Stimulated activated effector memory CD8-positive, alpha-beta T cell treated with anti-CD3 and anti-CD28 coated beads, Interleukin-12 subunit alpha, Interleukin-12 subunit beta, amount 100 ng/mL, for 72 hours (primary cell): ENCODE measurements at regions not wholly inside any gene's neighbourhood (a gene's known extent, or its start where the extent isn't known, plus 50 kb on each side); places are given as distances from the start of the nearest gene placed in this dataset.
A peak's percentile ranks its signal among the peaks of the same experiment; 100 is the strongest.

Experiments used
- ATAC-seq: fragments of 150-1000 bp; cut with Tn5 transposase; 2 replicates; pipeline ENCODE4 v1.10.0; 2021
- DNase-seq, 2 donors: peaks; one replicate each; pipeline ENCODE4 v3.0.0; 2021 to 2022; ENCODE audit warnings: low spot score in 2 of 2
- H3K27ac Mint-ChIP-seq: one replicate; pipeline ENCODE4 v1.8.0; 2022; ENCODE audit warnings: mild to moderate bottlenecking, mixed read lengths
- H3K36me3 Mint-ChIP-seq: one replicate; pipeline ENCODE4 v1.8.0; 2022; ENCODE audit warnings: mild to moderate bottlenecking, mixed read lengths
- H3K4me1 Mint-ChIP-seq: one replicate; pipeline ENCODE4 v1.8.0; 2022; ENCODE audit warnings: mixed read lengths
- H3K4me3 Mint-ChIP-seq: one replicate; pipeline ENCODE4 v1.8.0; 2022; ENCODE audit warnings: mild to moderate bottlenecking, mixed read lengths
- H3K9me3 Mint-ChIP-seq: one replicate; pipeline ENCODE4 v1.8.0; 2022; ENCODE audit warnings: mixed read lengths

GRCh38 chr13:27673911-27674310 lies 52.2 kb downstream of the POLR1D start:
- no peak for ATAC-seq
- no peaks in the 10 kb centered on the region for H3K36me3 Mint-ChIP-seq
- no peak overlapping the region for H3K27ac Mint-ChIP-seq
- H3K9me3 Mint-ChIP-seq, result no peaks in the 10 kb centered on the region
- no peaks in the 10 kb centered on the region for H3K4me1 Mint-ChIP-seq
- no peak for DNase-seq
- no peak overlapping the region for H3K4me3 Mint-ChIP-seq

- no peak overlapping the region for H3K4me3 Mint-ChIP-seq
- DNase-seq (no peak), ATAC-seq (no peak)
- H3K36me3 Mint-ChIP-seq, result no peaks in the 10 kb centered on the region
- no peaks in the 10 kb centered on the region for H3K9me3 Mint-ChIP-seq
- H3K4me1 Mint-ChIP-seq, result no peaks in the 10 kb centered on the region
- H3K27ac Mint-ChIP-seq, result no peak overlapping the region
Observed at GRCh38 chr13:27678306-27679040, 56.8 kb downstream of the POLR1D start.

- Mint-ChIP-seq H3K36me3 (no peaks in the 10 kb centered on the region), H3K9me3 (no peaks in the 10 kb centered on the region), H3K27ac (no peak overlapping the region), H3K4me1 (no peaks in the 10 kb centered on the region), H3K4me3 (no peak overlapping the region)
- ATAC-seq, result no peak
- DNase-seq, result no peak
Observed at GRCh38 chr13:27679396-27679795, 57.7 kb downstream of the POLR1D start.

GRCh38 chr13:27679896-27680295 lies 58.2 kb downstream of the POLR1D start:
- H3K4me1 Mint-ChIP-seq, result no peaks in the 10 kb centered on the region
- H3K36me3 Mint-ChIP-seq, result no peaks in the 10 kb centered on the region
- DNase-seq (no peak), ATAC-seq (peak; percentile 55)
- no peaks in the 10 kb centered on the region for H3K9me3 Mint-ChIP-seq
- no peak overlapping the region for H3K4me3 Mint-ChIP-seq
- H3K27ac Mint-ChIP-seq, result no peak overlapping the region

GRCh38 chr13:27680465-27680864 lies 58.8 kb downstream of the POLR1D start:
- Mint-ChIP-seq H3K36me3 (no peaks in the 10 kb centered on the region), H3K4me1 (no peaks in the 10 kb centered on the region), H3K4me3 (no peak overlapping the region), H3K9me3 (no peaks in the 10 kb centered on the region), H3K27ac (no peak overlapping the region)
- no peak for DNase-seq
- no peak for ATAC-seq

GRCh38 chr13:27691207-27691606 lies 69.5 kb downstream of the POLR1D start:
- no peaks in the 10 kb centered on the region for H3K36me3 Mint-ChIP-seq
- H3K4me1 Mint-ChIP-seq, result no peaks in the 10 kb centered on the region
- DNase-seq (no peak), ATAC-seq (no peak)
- no peak overlapping the region for H3K4me3 Mint-ChIP-seq
- H3K9me3 Mint-ChIP-seq, result peaks cover 13% of the 10 kb centered on the region
- no peak overlapping the region for H3K27ac Mint-ChIP-seq

- Mint-ChIP-seq H3K36me3 (no peaks in the 10 kb centered on the region), H3K4me3 (no peak overlapping the region), H3K9me3 (peaks cover 3% of the 10 kb centered on the region), H3K4me1 (no peaks in the 10 kb centered on the region), H3K27ac (no peak overlapping the region)
- ATAC-seq (no peak), DNase-seq (no peak)
Observed at GRCh38 chr13:27696731-27697130, 75.0 kb downstream of the POLR1D start.

- peaks cover 13% of the 10 kb centered on the region for H3K9me3 Mint-ChIP-seq
- no peaks in the 10 kb centered on the region for H3K36me3 Mint-ChIP-seq
- no peak overlapping the region for H3K27ac Mint-ChIP-seq
- peaks cover 5% of the 10 kb centered on the region for H3K4me1 Mint-ChIP-seq
- ATAC-seq (no peak), DNase-seq (no peak)
- no peak overlapping the region for H3K4me3 Mint-ChIP-seq
Observed at GRCh38 chr13:27699952-27700351, 78.3 kb downstream of the POLR1D start.

GRCh38 chr13:27704681-27705080 lies 83.0 kb downstream of the POLR1D start:
- Mint-ChIP-seq H3K27ac (no peak overlapping the region), H3K4me1 (peaks cover 5% of the 10 kb centered on the region), H3K4me3 (no peak overlapping the region), H3K36me3 (no peaks in the 10 kb centered on the region), H3K9me3 (peaks cover 13% of the 10 kb centered on the region)
- DNase-seq (no peak), ATAC-seq (peak; percentile 64)

GRCh38 chr13:27708325-27708724 lies 84.0 kb upstream of the GSX1 start:
- H3K9me3 Mint-ChIP-seq, result peaks cover 4% of the 10 kb centered on the region
- no peak overlapping the region for H3K27ac Mint-ChIP-seq
- peaks cover 5% of the 10 kb centered on the region for H3K4me1 Mint-ChIP-seq
- H3K4me3 Mint-ChIP-seq, result no peak overlapping the region
- no peak for DNase-seq
- ATAC-seq, result no peak
- no peaks in the 10 kb centered on the region for H3K36me3 Mint-ChIP-seq

GRCh38 chr13:27709779-27710178 lies 82.5 kb upstream of the GSX1 start:
- Mint-ChIP-seq H3K36me3 (no peaks in the 10 kb centered on the region), H3K27ac (no peak overlapping the region)

GRCh38 chr13:27712421-27712820 lies 79.9 kb upstream of the GSX1 start:
- no peaks in the 10 kb centered on the region for H3K36me3 Mint-ChIP-seq
- ATAC-seq (no peak), DNase-seq (no peak)
- H3K9me3 Mint-ChIP-seq, result no peaks in the 10 kb centered on the region
- H3K4me3 Mint-ChIP-seq, result no peak overlapping the region
- no peak overlapping the region for H3K27ac Mint-ChIP-seq
- H3K4me1 Mint-ChIP-seq, result no peaks in the 10 kb centered on the region

More at GRCh38 chr13:27709779-27710178, 82.5 kb upstream of the GSX1 start:
- Mint-ChIP-seq H3K4me1 (peaks cover under 1% of the 10 kb centered on the region), H3K4me3 (no peak overlapping the region), H3K9me3 (no peaks in the 10 kb centered on the region)
- ATAC-seq (no peak), DNase-seq (no peak)

GRCh38 chr13:27713767-27714166 lies 78.5 kb upstream of the GSX1 start:
- Mint-ChIP-seq H3K4me3 (no peak overlapping the region), H3K36me3 (no peaks in the 10 kb centered on the region), H3K27ac (no peak overlapping the region)

GRCh38 chr13:27721681-27722080 lies 70.6 kb upstream of the GSX1 start:
- H3K27ac Mint-ChIP-seq, result no peak overlapping the region
- H3K4me1 Mint-ChIP-seq, result no peaks in the 10 kb centered on the region
- DNase-seq (peak in 1 of 2 donors; percentile 43), ATAC-seq (peak; percentile 19)
- no peaks in the 10 kb centered on the region for H3K9me3 Mint-ChIP-seq
- no peak overlapping the region for H3K4me3 Mint-ChIP-seq
- no peaks in the 10 kb centered on the region for H3K36me3 Mint-ChIP-seq

More at GRCh38 chr13:27713767-27714166, 78.5 kb upstream of the GSX1 start:
- DNase-seq, result no peak
- ATAC-seq, result no peak
- no peaks in the 10 kb centered on the region for H3K9me3 Mint-ChIP-seq
- no peaks in the 10 kb centered on the region for H3K4me1 Mint-ChIP-seq

- DNase-seq (no peak), ATAC-seq (no peak)
- no peaks in the 10 kb centered on the region for H3K9me3 Mint-ChIP-seq
- H3K27ac Mint-ChIP-seq, result no peak overlapping the region
- no peaks in the 10 kb centered on the region for H3K36me3 Mint-ChIP-seq
- peaks cover 13% of the 10 kb centered on the region for H3K4me1 Mint-ChIP-seq
- H3K4me3 Mint-ChIP-seq, result no peak overlapping the region
Observed at GRCh38 chr13:27728271-27728670, 64.0 kb upstream of the GSX1 start.

- no peaks in the 10 kb centered on the region for H3K36me3 Mint-ChIP-seq
- no peak for ATAC-seq
- no peak for DNase-seq
- no peaks in the 10 kb centered on the region for H3K9me3 Mint-ChIP-seq
- no peak overlapping the region for H3K4me3 Mint-ChIP-seq
- peaks cover 13% of the 10 kb centered on the region for H3K4me1 Mint-ChIP-seq
- no peak overlapping the region for H3K27ac Mint-ChIP-seq
Observed at GRCh38 chr13:27730191-27730590, 62.1 kb upstream of the GSX1 start.
